ENCODE measurements at regions not wholly inside any gene's neighbourhood (a gene's known extent, or its start where the extent isn't known, plus 50 kb on each side); places are given as distances from the start of the nearest gene placed in this dataset.
"Not testable (repeated sequence)": the region's sequence is repeated elsewhere in the genome, so short reads cannot be mapped to it uniquely, and the experiment has no call there.

DNA sequence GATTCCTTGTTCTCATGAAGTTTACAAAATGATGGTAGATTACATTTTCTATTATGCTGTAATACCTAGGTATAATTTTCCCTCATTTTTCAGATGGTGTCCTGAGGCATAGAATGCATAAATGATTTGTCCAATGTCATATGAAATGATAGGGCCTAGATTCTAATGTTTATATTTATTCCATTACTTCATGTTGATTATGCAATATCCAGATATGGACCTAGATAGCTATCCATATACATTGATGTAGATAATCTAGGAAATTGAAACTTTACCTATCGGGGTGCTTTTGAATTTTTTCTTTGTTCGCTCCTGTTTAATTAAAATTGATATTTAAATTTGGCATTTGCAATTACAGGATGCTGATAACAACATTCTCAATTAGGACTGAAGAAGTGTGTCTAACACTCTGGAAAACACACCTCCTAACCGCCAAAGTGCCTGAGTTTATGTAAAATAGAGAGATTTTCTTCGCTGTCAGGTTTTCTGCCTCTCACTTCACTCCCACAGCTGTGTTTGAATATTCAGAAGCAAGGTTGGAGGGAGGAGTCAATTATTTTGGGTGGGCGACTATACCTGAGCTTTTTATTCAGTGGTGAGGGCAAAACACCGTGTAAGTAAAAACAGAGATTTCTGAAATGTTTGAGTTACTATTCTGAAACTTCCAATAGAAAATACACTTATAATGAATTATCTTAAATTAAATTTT lies 164.4 kb upstream of the ATP2B1 start:
- DNase-seq (ENCODE audit: low spot score) = no peak
- no peak for FAIRE-seq

DNA sequence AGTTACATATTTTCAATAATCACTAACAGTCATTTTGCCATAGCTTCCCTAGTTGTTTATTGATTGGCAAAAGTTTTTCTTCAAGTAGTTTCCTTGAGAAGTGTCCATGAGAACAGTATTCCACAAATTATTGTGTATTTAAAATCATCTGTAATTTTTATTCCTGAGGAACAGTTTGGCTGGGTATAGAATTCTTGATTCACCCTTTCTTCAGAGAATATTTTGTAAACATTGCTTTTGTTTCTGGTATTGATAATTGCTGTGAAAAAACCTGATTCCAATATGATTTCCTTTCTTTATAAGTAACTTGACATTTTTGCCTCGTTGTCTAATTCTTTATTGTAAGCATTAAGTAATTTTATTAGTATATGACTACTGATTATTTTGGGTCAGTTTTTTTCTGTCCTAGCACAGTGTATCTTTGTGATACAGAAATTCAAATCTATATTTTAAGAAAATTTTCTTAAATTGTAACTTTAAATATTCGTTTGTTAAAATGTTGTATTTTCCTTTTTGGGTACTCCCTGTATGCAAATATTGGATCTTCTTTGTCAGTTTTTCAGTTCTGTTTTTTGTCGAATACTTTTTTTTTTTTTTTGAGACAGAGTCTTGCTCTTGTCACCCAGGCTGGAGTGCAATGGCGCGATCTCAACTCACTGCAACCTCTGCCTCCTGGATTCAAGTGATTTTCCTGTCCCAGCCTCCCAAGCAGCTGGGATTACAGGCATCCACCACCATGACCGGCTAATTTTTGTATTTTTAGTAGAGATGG lies 162.0 kb upstream of the ATP2B1 start:
- no peak for FAIRE-seq

DNA sequence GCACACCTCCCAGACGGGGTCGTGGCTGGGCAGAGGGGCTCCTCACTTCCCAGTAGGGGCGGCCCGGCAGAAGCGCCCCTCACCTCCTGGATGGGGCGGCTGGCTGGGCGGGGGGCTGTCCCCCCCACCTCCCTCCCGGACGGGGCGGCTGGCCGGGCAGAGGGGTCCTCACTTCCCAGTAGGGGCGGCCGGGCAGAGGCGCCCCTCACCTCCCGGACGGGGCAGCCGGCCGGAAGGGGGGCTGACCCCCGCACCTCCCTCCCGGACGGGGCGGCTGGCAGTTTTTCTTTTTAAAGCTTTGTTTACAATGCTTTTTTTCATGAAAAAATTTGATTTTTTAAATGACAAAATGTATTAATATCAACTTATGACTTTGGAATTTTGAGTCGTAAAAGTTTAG lies 159.0 kb upstream of the ATP2B1 start:
- not testable (repeated sequence) for FAIRE-seq; DNase-seq (ENCODE audit: low spot score)

More for the DNA sequence above, 162.0 kb upstream of the ATP2B1 start:
- no peak for DNase-seq (ENCODE audit: low spot score)

DNA sequence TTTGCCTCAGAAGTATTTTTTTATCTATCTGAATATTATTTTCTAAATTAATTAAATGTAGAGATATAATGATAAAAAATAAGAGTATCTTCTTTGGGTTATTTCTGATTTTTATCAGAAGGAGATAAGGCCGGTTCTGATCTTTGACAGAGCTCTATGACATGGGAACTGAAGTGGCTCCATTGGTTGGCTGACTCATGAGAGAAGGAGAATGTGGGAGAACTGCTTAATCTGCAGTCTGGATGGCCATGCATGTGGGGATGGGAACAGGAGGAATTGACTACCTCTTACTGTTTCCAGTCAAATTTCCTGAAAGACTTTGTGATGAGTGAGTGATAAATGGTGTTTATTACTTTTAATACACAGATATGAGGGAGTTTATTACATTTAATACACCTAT lies 155.8 kb upstream of the ATP2B1 start:
- DNase-seq (ENCODE audit: low spot score) (no peak), FAIRE-seq (no peak)

DNA sequence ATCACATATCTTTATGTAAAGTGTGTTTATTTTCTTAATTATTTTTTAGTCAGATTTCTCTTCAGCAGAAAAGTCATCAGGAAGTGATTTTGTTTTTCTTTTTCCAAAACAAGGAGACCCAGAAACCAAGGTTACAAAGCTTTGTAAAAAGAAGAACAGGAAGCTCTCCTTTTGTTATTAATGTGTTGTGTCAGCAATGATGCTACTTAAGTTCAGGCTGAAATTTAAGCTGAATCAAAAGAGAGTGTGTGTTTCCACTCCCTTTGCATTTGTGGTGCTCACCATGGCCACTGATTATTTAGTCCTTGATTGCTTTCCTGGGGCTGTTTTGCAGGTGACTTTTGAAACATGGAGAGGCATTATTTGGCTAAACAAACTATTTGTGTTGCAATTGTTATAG lies 155.3 kb upstream of the ATP2B1 start:
- FAIRE-seq = no peak
- DNase-seq (ENCODE audit: low spot score) = no peak

DNA sequence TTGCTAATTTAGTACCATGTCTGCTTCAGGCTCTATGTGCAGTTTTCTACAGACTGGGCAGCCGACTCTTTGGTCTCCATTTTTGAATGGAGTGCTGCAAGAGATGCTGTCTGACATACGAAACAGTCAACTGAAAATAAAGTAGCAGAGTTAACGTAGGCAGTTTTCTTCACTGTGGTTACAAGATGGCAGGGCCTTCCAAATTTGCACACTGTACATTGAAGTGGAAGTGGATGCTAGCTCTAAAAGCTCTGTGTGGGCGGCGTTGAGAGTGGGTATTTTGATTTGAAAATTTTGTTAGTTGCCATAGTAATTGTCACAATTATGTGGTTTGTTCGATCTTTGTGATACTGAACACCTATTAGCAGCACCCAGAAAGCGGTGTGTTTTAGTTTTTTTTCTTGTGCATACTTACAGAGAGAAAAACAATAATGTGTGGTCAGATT lies 154.9 kb upstream of the ATP2B1 start:
- FAIRE-seq (no peak), DNase-seq (ENCODE audit: low spot score) (no peak)

DNA sequence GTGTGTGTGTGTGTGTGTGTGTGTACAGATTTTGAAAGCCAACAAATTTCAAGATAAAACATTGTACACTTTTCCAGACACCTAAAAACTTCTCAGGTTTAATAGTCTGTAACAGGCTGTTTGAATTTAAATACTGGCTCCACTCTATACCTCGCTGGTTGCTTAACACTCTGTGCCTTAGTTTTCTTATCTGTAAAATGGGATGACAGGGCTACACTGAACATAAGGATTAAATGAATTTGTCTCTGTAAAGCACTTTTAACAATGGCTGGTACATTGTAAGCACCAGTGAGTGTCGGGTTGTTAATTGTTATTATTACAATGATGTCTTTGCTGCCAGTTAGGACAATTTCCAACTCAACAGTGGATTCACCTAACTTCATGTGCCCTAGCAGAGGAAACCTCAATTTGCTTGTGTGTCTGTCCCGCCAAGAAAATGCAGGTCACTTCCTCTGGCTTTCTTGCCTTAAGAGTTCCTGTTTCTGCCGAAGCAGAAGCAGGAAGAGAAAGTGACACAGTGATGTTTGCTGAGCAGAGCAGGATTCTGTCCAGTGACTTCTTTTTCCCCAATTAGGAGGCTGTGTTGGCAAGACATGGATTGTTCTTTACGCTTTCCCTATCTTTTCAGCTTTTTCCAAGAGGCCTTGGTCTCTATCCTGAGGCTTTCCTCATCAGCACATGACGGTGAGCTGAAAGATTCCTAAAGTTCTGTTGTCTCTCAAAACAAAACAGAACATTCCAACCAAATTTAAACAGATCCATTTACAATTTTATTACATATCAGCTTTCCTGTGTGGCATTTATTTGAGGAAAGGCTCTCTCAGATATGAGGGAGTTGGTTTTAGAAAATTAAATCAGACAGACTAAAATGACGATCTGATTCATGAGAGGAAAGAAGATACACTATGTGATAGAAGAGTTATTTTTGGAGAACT lies 154.1 kb upstream of the ATP2B1 start:
- FAIRE-seq = no peak

DNA sequence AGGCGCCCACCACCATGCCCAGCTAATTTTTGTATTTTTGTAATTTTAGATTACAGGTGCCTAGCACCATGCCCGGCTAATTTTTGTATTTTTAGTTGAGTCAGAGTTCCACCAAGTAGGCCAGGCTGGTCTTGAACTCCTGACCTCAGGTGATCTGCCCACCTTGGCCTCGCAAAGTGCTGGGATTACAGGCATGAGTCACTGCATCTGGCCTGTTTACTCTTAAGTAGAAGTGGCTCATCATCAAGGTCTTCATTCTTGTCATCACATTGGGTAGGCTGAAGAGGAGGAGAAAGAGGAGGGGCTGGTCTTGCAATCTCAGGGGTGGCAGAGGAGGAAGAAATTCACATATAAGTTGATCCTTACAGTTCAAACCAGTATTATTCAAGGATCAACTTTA lies 152.4 kb upstream of the ATP2B1 start:
- no peak for DNase-seq (ENCODE audit: low spot score)
- FAIRE-seq = no peak

More for the DNA sequence above, 154.1 kb upstream of the ATP2B1 start:
- DNase-seq (ENCODE audit: low spot score) = no peak

DNA sequence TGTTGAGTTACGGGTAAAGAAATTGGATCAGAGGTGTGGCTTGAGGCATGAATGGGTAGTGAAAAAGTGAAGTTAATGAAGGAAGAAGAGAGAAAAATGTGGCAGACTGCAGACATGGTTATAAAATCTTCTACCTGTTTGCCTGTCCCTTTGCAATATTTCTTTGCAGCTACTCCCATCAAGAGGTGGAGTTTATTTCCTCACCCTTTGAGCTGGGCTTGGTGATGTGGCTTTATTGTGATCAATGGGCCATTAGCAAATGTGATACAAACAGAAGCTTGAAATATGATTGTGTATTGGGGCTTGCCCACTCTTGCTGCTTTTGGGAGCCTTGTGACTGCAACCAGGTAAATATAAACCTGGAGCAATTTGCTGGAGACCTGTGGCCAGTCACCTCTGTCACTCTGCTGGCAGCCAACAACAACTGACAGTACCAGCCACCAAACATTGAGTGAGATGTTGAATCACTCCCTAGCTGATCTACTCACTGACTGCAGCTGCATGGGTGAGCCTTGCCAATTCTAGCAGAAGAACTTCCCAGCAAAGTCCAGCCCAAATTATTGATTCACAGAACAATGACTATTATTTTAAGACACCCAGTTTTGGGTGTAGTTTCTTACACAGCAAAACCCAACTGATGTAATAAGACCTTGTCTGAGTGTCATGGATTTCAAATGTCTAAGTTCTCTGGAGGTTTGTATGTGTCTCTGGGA lies 151.0 kb upstream of the ATP2B1 start:
- DNase-seq (ENCODE audit: low spot score) = no peak
- FAIRE-seq = no peak

DNA sequence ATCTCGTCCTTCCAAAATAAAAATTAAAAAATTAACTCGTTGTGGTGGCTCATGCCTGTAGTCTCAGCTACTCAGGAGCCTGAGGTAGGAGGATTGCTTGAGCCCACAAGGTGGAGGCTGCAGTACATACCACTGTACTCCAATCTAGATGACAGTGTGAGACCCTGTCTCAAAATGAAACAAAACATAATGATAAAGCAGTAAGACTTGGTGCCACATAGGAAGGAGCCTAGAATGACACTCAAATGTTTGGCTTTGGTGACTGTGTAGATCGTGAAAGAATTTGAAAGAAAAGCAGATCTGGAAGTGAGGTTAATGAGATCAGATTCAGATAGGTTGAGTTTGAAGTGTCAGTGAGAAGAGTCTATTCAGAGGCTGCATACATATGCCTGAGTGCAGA lies 150.1 kb upstream of the ATP2B1 start:
- no peak for DNase-seq (ENCODE audit: low spot score)
- no peak for FAIRE-seq

DNA sequence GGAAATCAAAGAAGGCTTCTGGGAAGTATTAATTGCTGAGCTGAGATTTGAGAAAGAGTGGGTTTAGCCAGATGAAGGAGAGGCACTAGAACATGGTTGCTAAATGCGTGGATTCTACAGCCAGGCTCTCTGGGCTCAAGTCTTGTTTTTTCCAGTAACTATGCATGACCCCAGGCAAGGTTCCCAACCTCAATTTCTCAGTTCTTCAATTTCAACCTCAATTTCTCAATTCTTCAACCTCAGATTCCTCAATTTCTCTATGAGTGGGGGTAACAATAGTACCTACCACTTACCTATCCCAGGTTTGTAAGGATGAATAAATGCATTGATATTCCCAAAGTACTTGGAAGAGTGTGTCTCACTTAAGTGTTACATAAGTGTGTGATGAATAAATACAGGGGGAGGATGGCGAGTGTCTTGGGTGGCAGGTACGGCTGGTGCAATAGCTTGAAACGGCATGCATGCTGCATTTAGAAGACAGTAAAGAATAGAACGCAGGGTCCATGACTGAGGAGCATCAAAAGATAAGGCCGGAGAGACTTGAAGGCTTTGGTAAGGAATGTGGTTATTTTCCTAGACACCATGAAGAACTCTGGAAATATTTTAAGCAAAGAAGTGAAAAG lies 149.1 kb upstream of the ATP2B1 start:
- DNase-seq (ENCODE audit: low spot score) = no peak

DNA sequence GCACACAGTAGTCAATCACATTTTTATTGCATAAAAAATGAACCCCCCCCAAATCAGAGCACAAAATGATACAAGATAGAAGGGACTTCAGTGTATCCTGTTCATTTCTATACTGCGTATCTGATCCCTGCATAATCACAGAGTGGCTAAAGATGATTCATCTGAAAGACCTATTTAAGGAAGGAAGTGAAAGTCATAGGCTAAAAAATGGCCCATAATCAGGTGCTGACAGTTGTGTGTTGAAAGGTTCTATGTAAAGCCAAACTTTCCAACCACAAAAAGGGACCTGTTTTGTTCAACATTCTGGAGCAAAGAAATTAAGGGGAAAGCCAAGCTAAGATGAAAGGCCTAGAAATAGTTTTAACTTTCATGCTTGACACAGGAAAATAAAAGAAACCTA lies 147.8 kb upstream of the ATP2B1 start:
- peak; percentile 4 for DNase-seq (ENCODE audit: low spot score)
- FAIRE-seq = no peak

More for the DNA sequence above, 149.1 kb upstream of the ATP2B1 start:
- FAIRE-seq = no peak

DNA sequence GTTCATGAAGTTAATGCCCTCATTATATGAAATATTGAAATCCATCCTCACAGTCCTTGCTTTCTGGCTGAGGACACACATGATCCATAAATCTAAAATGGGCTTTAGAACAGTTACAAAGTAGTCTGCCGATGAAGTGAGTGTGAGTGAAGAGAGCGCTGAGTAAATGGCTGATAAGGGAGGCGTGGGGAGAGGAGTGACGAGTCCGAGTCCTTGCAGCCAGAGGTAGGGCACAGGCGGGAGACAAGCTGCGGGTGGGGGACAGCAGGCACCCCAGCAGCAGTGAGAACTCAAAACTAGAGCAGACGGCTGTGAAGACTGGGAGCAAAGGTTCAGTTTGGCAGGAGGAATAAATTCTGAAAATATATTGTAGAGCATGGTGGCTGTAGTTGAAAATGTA lies 140.1 kb upstream of the ATP2B1 start:
- FAIRE-seq (no peak), DNase-seq (ENCODE audit: low spot score) (no peak)

DNA sequence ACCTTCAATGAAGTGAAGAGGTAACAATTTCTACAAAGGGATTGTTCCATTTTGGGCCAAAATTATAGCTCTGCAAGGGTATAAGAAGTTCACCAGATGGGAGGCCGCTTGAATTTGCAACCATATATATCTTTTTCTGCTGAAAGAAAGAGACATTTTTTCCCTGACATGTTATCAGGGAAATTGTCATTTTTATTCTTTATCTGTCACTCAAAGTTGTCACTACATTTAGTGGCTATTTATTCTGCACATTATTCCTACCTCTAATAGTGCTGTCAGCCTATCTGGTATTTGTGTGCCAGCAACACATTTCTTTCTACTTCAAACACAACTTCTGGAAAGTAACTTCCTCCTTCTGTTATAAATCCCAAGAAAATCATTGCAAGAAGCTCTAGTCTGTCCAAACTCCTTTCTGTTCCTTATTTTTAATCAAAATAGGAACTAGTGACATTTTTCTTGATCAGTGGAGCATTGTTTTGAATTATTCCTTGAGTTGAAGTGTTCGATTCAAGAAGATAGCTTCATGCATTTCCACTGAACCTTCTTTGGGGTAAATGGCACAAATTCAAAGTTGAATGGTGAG lies 137.9 kb upstream of the ATP2B1 start:
- no peak for FAIRE-seq
- DNase-seq (ENCODE audit: low spot score) = no peak

DNA sequence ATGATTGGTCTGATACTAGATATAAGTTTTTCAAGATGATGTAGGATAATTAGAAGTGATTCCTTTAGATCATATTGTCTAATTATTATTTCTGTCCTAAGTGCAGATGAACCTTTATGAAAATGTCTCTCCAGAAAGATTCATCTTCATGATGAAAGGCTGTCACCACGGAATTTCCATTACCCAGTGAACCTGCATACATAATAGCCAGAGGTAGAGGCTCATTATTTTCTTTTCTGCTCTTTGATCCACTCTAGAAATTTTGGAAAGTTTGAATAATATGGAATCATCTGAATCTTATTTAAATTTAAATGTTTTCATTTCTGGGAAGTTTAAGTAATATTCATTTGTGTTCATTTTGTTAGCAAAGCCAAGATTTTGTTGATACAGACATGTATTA lies 137.1 kb upstream of the ATP2B1 start:
- FAIRE-seq (no peak), DNase-seq (ENCODE audit: low spot score) (no peak)

DNA sequence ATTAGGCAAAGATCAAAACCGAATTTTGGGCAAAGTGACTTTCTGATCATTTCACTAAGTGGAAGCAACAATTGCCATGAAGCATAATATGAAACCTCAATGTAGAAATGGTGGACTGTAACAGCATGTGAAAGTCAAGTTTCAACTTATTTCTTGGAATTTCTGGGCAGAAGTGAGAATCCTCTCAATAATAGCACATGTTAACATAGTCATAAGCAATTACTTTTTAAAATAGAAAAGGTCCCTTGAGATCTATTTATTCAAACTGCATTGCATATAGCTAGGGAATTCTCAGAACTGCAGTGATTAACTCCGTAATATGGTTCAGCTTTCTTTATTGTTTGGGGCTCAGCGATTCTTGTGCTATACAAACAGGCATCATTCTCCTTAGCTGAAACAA lies 136.7 kb upstream of the ATP2B1 start:
- FAIRE-seq = no peak
- no peak for DNase-seq (ENCODE audit: low spot score)

DNA sequence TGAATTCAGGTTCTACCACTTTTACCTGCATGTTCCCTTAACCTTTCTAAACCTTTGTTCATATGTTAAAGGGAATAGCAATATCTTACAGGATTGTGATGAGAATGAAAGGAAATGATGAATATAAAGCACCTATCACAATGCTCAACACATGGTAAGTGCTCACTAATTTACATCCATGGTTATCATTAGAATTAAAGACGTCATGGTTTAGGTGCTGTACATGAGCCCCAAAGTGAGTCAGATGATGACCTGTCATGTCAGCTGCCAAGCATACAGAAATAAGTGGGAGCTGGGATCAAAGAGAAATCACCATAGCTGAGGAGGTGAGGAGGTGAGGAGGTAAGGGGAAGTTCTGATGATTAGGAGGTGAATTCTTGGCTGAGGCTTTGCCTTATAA lies 135.9 kb upstream of the ATP2B1 start:
- DNase-seq (ENCODE audit: low spot score) = no peak
- FAIRE-seq = no peak

DNA sequence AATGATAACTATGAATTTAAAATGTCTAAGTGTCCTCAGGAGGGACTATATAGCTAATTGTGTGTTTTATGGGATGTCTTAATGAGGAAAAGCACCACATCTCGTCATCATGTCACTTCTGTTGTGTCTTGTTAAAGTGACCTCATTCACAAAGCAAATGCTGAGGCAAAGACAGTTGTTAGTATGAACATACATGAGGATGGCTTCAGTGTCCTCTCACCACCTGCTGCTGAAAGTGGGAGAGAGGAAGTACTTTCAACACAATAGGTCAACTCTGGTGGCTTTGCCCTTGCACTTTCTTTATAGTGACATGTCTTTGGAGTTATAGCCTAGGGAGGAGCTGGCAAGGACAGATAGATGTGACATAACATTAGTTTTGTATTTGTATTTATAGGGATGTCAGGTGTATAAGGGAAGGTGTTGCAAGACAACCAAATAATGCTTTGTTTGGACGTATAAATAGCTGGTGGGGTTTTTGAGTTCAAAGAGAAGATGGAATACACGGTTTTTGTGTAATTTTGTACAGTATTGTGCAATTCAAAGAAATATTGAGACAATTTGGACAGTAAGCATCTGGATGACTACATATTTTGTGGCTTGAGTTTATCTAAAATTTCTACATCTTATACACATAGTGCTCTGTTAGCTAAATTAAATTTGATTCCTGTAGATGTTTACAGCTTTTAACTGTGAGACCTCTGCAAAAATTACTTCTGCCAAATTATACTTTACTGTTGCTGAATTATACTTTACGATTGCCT lies 131.7 kb upstream of the ATP2B1 start:
- FAIRE-seq (no peak), DNase-seq (ENCODE audit: low spot score) (no peak)

DNA sequence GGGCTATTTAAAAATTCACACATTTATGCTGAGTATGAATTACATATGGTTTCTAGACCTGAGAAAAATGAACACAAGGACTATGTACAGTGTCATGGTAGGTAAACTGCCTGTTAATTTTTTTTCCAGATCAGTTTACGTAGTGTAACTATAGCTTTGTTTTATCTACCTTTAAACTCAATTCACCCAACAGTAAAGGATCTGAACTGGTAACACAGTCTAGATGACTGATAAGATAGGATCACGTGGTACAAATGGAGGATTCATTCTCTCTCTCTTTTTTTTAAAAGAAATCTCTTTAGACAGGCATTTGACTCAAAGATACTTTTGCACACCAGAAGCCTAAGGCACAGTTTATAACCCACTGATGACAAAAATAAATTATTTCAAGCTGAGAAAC lies 130.8 kb upstream of the ATP2B1 start:
- FAIRE-seq (no peak), DNase-seq (ENCODE audit: low spot score) (no peak)

DNA sequence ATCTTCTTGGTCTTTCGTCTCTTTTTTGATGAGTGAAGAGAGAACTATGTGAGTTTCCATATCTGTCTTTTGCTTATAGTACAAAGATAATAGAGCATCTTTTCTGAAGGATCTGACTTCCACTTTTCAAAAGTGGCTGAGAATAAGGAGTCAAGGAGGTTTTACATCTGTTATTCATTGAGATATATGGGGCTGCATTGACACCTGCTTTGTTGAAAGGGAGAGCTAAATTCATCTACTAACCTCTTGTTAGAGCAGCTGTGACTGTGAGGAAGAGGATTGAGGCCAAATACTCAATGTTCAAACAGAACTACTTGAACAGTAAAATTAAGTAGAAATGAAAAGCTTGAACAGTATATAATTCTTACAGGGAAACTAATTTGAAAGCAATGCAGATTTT lies 130.2 kb upstream of the ATP2B1 start:
- DNase-seq (ENCODE audit: low spot score) = no peak
- no peak for FAIRE-seq

All from urothelium cell line (cell line).